ENCODE measurements at regions not wholly inside any gene's neighbourhood (a gene's known extent, or its start where the extent isn't known, plus 50 kb on each side); places are given as distances from the start of the nearest gene placed in this dataset.

DNA sequence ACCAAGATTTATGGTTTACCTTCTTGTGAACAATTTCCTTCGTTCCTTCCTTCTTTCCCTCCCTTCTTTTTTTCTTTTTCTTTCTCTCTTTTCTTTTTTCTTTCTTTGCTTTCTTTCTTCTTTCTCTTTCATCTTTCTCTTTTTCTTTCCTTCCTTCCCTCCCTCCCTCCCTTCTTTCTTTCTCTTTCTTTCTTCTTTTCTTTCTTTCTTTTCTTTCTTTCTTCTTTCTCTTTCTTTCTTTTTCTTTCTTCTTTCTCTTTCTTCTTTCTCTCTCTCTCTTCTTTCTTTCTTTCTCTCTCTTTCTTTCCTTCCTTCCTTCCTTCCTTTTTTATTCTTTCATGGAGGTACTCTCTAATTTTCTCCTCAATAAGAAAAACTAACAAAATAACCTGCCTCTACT lies 462.1 kb upstream of the ATP2B1 start:
- TF ChIP-seq, protein P1, sequence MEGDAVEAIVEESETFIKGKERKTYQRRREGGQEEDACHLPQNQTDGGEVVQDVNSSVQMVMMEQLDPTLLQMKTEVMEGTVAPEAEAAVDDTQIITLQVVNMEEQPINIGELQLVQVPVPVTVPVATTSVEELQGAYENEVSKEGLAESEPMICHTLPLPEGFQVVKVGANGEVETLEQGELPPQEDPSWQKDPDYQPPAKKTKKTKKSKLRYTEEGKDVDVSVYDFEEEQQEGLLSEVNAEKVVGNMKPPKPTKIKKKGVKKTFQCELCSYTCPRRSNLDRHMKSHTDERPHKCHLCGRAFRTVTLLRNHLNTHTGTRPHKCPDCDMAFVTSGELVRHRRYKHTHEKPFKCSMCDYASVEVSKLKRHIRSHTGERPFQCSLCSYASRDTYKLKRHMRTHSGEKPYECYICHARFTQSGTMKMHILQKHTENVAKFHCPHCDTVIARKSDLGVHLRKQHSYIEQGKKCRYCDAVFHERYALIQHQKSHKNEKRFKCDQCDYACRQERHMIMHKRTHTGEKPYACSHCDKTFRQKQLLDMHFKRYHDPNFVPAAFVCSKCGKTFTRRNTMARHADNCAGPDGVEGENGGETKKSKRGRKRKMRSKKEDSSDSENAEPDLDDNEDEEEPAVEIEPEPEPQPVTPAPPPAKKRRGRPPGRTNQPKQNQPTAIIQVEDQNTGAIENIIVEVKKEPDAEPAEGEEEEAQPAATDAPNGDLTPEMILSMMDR (IDR thresholded peaks at IDR 0.05): no peak
- no peak for TF ChIP-seq POLR2A (IDR thresholded peaks at IDR 0.05)
- WGBS, 2 donors: 97 to 100% methylated on average over 1 of the region's 1 CpG
- no peak for DNase-seq (ENCODE audit: low spot score in 2 of 2)
- intact Hi-C loops (cut with DNase I; ENCODE audit: low total_unique reads): no loop called here
- no peak overlapping the region for H3K4me3 ChIP-seq (ENCODE audit: low read depth, poor library complexity, severe bottlenecking)

DNA sequence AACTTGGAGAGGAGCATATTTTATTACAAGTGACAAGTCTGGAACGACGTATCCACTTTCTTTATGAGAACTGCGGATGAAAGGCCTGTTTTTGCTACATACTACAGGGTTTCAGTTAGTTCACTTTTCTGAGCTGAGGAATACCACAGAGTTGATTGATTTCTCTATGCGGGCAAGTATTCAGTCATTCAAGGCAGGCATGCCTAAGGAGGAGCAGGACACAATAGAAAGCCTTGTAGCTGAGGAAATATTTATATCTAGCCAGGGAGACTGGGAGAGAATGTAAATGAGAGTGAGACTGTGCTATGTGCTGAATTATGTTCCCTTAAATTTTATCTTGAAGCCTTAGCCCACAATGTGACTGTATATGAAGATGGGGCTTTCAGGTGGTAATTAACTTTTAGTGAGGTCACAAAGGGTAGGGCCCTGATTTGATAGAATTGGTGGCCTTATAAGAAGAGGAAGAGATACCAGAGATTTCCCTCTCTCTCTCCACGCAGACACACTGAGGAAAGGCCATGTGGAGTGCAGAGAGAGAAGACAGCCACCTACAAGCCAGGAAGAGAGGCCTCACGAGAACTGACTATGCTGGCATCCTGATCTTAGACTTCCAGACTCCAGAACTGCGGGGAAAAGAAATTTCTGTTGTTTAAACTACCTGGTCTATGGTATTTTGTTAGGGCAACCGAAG lies 459.0 kb upstream of the ATP2B1 start:
- no peak overlapping the region for H3K4me3 ChIP-seq (ENCODE audit: low read depth, poor library complexity, severe bottlenecking)
- intact Hi-C loops (cut with DNase I; ENCODE audit: low total_unique reads): no loop called here
- DNase-seq (ENCODE audit: low spot score in 2 of 2): no peak
- WGBS, 2 donors: 87 to 88% methylated on average over 8 of the region's 8 CpGs
- no peak for TF ChIP-seq POLR2A (IDR thresholded peaks at IDR 0.05)
- TF ChIP-seq, protein P1 (IDR thresholded peaks at IDR 0.05): no peak

DNA sequence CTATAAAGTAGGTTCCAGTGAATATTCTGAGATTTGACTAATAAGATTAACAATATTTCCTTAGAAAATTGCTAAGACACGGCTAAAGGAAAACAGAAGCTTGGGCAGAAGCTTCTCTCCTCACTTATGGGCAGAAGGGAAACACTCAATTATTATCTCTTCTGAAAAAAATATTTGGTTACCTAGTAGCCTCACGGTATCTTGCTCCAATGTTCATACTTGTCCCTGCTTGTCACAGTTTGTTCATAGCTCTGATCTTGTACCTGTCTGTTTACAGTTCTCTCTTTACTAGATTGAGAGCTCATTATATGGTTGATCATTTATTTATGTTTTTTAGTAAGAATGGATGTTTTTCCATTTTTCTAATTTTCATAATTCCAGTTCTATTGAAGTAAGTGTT lies 458.0 kb upstream of the ATP2B1 start:
- H3K4me3 ChIP-seq (ENCODE audit: low read depth, poor library complexity, severe bottlenecking): no peak overlapping the region
- no peak for TF ChIP-seq POLR2A (IDR thresholded peaks at IDR 0.05)
- TF ChIP-seq, protein P1 (IDR thresholded peaks at IDR 0.05): no peak
- DNase-seq (ENCODE audit: low spot score in 2 of 2): no peak
- WGBS, 2 donors: 53 to 61% methylated on average over 2 of the region's 2 CpGs
- intact Hi-C loops (cut with DNase I; ENCODE audit: low total_unique reads): no loop called here

DNA sequence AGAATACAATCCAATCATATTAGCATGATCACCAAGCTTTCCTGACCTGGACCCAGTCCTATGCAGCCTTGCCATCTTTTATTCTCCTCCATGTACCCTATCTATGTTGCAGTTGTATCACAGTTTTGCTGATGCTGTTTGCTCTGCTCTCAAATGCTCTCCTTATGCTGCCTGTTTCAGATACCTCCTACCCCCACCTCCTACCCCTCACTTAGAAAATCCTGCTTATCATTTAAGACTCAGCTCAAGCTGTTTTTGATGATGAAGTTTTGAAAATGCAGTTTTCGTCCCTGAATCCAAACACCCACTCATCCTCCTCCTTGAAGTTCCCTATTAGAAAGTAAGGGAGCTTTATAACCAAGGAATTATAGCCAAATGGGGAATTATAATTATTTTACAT lies 457.4 kb upstream of the ATP2B1 start:
- intact Hi-C loops (cut with DNase I; ENCODE audit: low total_unique reads): no loop called here

DNA sequence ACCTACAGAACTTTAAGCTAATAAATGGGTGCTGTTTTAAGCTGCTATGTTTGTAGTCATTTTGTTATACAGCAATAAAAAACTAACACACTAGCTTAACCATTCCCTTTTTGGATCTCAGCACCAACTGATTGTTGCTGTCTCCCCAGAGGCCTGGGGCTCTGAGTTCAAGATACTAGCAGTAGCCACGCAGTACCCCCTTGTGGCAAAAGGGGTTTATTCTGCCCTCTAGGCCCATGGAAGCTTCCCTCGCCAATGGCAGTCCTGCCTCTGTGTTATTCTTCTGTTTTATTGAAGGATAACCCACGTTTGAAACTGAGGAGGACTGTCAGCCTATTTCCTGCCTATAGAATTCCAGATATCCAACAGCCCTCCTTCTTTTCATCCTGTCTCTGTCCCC lies 455.3 kb upstream of the ATP2B1 start:
- intact Hi-C loops (cut with DNase I; ENCODE audit: low total_unique reads): no loop called here
- no peak overlapping the region for H3K4me3 ChIP-seq (ENCODE audit: low read depth, poor library complexity, severe bottlenecking)
- 58 to 71% methylated on average over 3 of the region's 3 CpGs for WGBS, 2 donors
- no peak for TF ChIP-seq POLR2A (IDR thresholded peaks at IDR 0.05)
- TF ChIP-seq, protein P1 (IDR thresholded peaks at IDR 0.05): no peak
- DNase-seq (ENCODE audit: low spot score in 2 of 2): no peak

More for the DNA sequence above, 457.4 kb upstream of the ATP2B1 start:
- no peak for TF ChIP-seq POLR2A (IDR thresholded peaks at IDR 0.05)
- TF ChIP-seq, protein P1 (IDR thresholded peaks at IDR 0.05): no peak
- no peak for DNase-seq (ENCODE audit: low spot score in 2 of 2)
- WGBS, 2 donors: 84 to 88% methylated on average over 1 of the region's 1 CpG
- H3K4me3 ChIP-seq (ENCODE audit: low read depth, poor library complexity, severe bottlenecking): no peak overlapping the region

DNA sequence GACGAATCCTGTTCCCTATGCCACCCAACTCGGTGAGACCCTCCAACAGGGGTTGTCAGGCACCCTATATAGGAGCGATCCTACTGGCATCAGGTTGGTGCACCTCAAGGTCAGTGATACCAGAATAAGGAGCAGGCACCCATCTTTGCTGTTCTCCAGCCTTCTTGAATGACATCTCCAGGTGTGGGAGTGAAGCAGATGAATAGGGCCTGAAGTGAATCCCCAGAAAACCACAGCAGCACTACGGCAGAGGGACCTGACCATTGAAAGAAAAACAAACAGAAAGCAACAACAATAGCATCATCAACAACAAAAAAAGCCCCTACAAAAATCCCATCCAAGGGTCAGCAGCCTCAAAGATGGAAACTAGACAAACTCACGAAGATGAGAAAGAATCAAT lies 445.2 kb upstream of the ATP2B1 start:
- H3K4me3 ChIP-seq (ENCODE audit: low read depth, poor library complexity, severe bottlenecking): no peak overlapping the region
- intact Hi-C loops (cut with DNase I; ENCODE audit: low total_unique reads): no loop called here
- WGBS, 2 donors: 94 to 99% methylated on average over 4 to 5 of the region's 5 CpGs
- TF ChIP-seq, protein P1 (IDR thresholded peaks at IDR 0.05): no peak
- TF ChIP-seq POLR2A (IDR thresholded peaks at IDR 0.05): no peak
- DNase-seq (ENCODE audit: low spot score in 2 of 2): no peak
